WERI-Rb-1 (cell line): ENCODE measurements at regions not wholly inside any gene's neighbourhood (a gene's known extent, or its start where the extent isn't known, plus 50 kb on each side); places are given as distances from the start of the nearest gene placed in this dataset.
"Not testable (repeated sequence)": the region's sequence is repeated elsewhere in the genome, so short reads cannot be mapped to it uniquely, and the experiment has no call there.

Experiments used
- DNase-seq: peaks from one replicate; pipeline ENCODE4 v3.0.0-alpha.2; 2020
- H3K27ac ChIP-seq: fragments of 250-450 bp; sonication (Bioruptor Pico); 2 replicates; pipeline ENCODE4 v1.5.1; 2020; ENCODE audit warnings: mild to moderate bottlenecking, moderate library complexity
- H3K27me3 ChIP-seq: fragments of 250-450 bp; sonication (Bioruptor Pico); 2 replicates; pipeline ENCODE4 v1.5.1; 2021; ENCODE audit warnings: mild to moderate bottlenecking, low read depth, moderate library complexity; ENCODE audit not compliant: insufficient read depth, severe bottlenecking
- H3K36me3 ChIP-seq: fragments of 250-450 bp; sonication (Bioruptor Pico); 2 replicates; pipeline ENCODE4 v1.5.1; 2020; ENCODE audit warnings: mild to moderate bottlenecking, moderate library complexity
- H3K4me3 ChIP-seq: 2 replicates; pipeline ENCODE4 v1.5.1; 2011; ENCODE audit warnings: low read depth, mild to moderate bottlenecking, control low read depth, low read length
- H3K9me3 ChIP-seq: fragments of 250-450 bp; sonication (Bioruptor Pico); 2 replicates; pipeline ENCODE4 v1.5.1; 2021; ENCODE audit warnings: mild to moderate bottlenecking, moderate library complexity; ENCODE audit not compliant: severe bottlenecking
- TF ChIP-seq, protein P1 (sequence below): IDR thresholded peaks from 2 replicates; pipeline ENCODE4 v1.5.1; 2011; ENCODE audit warnings: low read depth, mild to moderate bottlenecking, control low read depth, inconsistent platforms, low read length

DNA sequence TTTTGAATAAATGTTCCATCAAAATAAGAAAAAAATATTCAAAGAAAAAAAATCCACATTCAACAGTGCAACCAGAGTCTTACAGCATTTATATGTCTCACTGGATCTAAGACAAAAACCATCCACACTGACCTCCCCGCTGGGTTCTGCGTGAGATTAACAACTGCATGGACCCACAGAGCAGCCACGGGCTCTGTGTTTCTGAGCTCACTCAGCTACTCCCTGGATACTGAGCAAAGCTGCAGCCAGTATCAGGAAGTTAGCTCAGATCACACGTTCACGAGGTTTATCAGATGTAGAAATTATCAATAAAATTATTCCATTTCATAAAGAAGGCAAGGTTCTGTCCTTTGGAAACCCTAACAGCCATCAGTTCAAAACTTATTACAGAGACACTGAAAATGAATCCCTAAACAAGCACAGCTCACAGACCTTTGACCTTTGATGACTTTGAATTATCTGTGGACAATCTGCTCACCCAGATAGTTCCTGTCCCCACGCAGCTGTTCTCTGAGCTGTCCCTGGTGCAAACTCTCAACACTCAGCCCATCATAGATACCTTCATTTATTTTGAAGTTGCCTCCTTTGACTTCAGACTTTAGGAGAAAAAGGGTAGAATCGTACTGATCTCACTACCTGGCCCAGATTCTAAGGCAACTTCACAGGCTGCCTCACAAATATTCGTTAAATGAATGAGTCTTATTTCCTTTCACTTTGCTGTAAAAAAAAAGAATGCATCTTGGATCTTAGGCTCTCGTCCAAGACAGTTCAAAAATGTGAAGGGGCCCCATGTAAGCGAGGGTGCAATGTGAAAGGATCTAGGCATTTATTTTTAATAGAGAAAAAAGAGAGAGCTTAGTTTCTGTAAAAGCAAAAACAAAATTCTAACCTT is 67.7 kb upstream of the SVIL start:
- Histone ChIP-seq H3K27ac (no peak overlapping the region), H3K27me3 (no peaks in the 10 kb centered on the region), H3K4me3 (no peak overlapping the region), H3K36me3 (no peaks in the 10 kb centered on the region), H3K9me3 (no peaks in the 10 kb centered on the region)
- TF ChIP-seq, protein P1, sequence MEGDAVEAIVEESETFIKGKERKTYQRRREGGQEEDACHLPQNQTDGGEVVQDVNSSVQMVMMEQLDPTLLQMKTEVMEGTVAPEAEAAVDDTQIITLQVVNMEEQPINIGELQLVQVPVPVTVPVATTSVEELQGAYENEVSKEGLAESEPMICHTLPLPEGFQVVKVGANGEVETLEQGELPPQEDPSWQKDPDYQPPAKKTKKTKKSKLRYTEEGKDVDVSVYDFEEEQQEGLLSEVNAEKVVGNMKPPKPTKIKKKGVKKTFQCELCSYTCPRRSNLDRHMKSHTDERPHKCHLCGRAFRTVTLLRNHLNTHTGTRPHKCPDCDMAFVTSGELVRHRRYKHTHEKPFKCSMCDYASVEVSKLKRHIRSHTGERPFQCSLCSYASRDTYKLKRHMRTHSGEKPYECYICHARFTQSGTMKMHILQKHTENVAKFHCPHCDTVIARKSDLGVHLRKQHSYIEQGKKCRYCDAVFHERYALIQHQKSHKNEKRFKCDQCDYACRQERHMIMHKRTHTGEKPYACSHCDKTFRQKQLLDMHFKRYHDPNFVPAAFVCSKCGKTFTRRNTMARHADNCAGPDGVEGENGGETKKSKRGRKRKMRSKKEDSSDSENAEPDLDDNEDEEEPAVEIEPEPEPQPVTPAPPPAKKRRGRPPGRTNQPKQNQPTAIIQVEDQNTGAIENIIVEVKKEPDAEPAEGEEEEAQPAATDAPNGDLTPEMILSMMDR, result no peak
- DNase-seq, result no peak

DNA sequence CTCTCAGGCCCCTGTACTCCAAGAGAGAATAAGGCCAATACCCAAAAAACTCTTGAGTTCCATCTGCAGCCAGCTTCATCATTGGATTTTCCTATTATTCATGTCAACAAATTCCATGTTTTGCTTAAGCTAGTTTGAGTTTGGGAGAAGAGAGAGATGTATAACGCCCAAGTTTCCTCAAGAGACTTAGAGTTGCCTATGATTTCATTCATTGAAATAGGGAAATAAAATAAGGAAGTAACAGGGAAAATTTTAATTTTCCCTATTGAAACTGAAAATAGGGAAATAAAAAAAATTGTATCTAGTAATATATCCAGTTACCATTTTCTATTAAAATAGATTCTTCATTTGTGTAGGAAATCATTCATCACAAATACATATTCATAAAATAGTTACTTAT is 66.5 kb upstream of the SVIL start:
- Histone ChIP-seq H3K4me3 (no peak overlapping the region), H3K27ac (no peak overlapping the region), H3K36me3 (no peaks in the 10 kb centered on the region), H3K27me3 (no peaks in the 10 kb centered on the region), H3K9me3 (no peaks in the 10 kb centered on the region)
- no peak for DNase-seq
- TF ChIP-seq, protein P1, result no peak

DNA sequence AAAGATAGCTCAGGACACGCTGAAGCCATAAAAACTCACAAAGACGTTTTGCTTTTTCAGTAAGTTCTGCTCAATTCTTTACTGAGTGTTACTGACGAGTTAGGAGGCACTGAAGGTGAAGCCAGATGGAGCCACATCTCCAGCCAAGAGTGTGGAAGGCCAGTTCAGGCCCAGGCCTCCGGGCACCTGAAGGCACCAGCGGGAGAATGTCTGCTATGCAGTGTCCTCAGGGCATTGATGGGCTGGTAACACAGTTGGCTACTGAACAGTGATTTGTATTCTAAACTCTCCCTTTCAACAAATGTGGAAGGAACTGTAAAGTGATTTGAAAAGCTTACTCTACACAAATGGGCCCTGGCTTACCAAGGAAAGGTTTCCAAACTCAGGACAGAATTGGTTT is 64.8 kb upstream of the SVIL start:
- Histone ChIP-seq H3K4me3 (no peak overlapping the region), H3K27me3 (no peaks in the 10 kb centered on the region), H3K36me3 (no peaks in the 10 kb centered on the region), H3K9me3 (no peaks in the 10 kb centered on the region), H3K27ac (no peak overlapping the region)
- TF ChIP-seq, protein P1, result no peak
- no peak for DNase-seq

DNA sequence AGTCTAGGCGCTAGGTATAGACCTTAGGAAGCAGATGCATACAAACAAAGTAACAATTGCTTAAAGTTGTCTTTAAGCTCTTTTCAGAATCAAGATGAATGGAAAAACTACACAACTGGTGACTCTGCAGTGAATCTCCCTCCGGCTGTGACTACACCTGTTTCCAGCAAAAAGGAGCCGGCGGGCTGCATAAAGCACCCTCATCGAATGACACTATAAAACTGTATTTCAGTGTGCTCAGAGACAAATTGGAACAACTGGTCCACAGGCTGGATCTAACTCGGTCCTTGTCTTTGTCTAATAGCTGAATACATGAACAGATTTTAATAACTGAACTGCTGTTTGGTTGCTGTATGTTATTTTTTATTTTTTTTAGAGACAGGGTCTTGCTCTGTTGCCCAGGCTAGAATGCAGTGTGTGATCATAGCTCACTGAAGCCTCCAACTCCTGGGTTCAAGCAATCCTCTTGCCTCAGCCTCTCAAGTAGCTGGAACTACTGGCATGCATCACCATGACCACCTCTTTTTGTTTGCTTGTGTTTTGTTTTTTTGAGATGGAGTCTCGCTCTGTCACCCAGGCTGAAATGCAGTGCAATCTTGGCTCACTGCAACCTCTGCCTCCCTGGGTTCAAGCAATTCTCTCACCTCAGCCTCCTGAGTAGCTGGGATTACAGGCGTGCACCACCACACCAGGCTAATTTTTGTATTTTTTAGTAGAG is 64.2 kb upstream of the SVIL start:
- H3K4me3 ChIP-seq, result no peak overlapping the region
- no peaks in the 10 kb centered on the region for H3K9me3 ChIP-seq
- TF ChIP-seq, protein P1, result no peak
- no peaks in the 10 kb centered on the region for H3K27me3 ChIP-seq
- no peak for DNase-seq
- H3K27ac ChIP-seq, result no peak overlapping the region
- no peaks in the 10 kb centered on the region for H3K36me3 ChIP-seq

DNA sequence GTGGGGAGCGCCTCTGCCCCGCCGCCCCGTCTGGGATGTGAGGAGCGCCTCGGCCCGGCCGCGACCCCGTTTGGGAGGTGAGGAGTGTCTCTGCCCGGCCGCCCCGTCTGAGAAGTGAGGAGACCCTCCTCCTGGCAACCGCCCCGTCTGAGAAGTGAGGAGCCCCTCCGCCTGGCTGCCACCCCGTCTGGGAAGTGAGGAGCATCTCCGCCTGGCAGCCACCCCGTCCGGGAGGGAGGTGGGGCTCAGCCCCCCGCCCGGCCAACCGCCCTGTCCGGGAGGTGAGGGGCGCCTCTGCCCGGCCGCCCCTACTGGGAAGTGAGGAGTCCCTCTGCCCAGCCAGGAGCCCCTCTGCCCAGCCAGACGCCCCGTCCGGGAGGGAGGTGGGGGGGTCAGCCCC is 61.8 kb upstream of the SVIL start:
- H3K27ac ChIP-seq, H3K9me3 ChIP-seq, DNase-seq, H3K4me3 ChIP-seq, H3K27me3 ChIP-seq, H3K36me3 ChIP-seq: not testable (repeated sequence)

DNA sequence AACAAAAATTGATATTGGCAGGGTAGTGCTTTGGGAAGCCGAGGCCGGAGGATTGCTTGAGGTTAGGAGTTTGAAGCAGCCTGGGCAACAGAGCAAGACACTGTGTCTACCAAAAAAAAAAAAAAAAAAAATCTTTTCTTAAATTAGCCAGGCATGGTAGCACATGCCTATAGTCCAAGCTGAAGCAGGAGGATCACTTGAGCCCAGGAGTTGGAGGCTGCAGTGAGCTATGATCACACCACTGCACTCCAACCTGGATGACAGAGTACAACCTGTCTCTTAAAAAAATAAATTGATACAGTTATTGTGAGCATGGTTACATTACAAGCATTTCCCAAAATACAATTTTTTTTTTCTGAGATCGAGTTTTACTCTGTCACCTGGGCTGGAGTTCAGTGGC is 59.4 kb upstream of the SVIL start:
- TF ChIP-seq, protein P1, result no peak
- no peak overlapping the region for H3K4me3 ChIP-seq
- no peaks in the 10 kb centered on the region for H3K9me3 ChIP-seq
- H3K36me3 ChIP-seq, result no peaks in the 10 kb centered on the region
- no peak for DNase-seq
- no peak overlapping the region for H3K27ac ChIP-seq
- no peaks in the 10 kb centered on the region for H3K27me3 ChIP-seq
